HG03457 (cell line): ENCODE measurements at regions not wholly inside any gene's neighbourhood (a gene's known extent, or its start where the extent isn't known, plus 50 kb on each side); places are given as distances from the start of the nearest gene placed in this dataset.

ENCODE experiments used
- ATAC-seq: cut with Tn5 transposase; IDR thresholded peaks from one replicate; pipeline ENCODE4 v1.9.1; 2021; ENCODE audit warnings: moderate number of reproducible peaks; ENCODE audit not compliant: unreplicated experiment

GRCh38 chrX:6783912-6784311, 249.0 kb upstream of the VCX3A start:
- no peak for ATAC-seq

DNA sequence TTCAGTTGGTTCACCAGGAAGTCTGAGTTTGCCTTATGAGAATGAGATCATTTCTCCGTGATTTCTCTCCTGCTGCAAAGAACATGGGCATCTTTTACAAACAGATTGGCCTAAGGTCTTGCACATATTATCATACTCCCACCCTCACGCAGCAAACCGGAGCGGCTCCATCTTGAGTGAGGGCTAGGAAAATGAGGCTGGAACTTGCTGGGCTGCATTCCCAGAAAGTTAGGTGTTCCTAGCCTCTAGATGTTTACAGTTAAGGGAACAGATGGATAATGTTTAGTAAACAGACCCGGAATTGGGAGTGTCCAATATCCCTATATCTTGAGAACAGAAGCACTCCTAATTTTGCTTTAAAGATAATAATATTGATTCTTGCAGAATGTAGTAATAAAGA, 247.9 kb upstream of the VCX3A start:
- no peak for ATAC-seq

- no peak for ATAC-seq
Measured at GRCh38 chrX:6778544-6779503, 243.9 kb upstream of the VCX3A start.

DNA sequence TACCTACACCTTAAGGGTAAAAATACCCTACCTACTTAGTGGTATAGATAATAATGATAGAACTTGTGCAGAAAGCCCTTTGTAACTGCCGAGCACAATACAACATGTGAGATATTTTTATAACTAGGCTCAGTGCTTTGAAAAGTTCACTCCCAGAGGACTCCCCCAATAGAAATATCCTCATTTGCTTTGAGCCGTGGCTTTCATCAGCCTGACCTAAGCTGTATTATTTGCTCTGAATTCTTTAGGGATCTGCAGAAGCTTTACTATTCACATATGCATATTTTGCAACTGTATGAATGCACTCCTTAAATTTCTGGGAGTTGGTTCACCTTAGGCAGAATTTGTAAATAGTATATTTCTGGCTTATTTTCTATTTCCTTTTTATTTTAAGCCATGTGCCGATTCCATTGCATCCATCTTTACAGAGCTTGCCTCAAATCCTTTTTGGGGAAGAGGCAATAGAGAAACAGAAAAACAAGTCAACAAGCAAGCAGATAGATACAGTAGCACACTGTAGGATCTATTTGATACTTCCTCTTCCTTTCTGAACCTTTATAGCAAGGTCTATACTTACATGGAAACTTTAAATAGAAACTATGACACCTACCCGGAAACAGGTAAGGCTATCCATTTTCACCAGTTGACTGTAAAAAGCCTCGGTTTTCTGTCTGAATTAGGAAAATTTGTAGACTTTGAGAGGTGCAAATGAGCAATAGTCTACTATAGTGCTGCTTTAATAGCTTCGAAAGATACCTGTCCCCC, 242.5 kb upstream of the VCX3A start:
- ATAC-seq = no peak

DNA sequence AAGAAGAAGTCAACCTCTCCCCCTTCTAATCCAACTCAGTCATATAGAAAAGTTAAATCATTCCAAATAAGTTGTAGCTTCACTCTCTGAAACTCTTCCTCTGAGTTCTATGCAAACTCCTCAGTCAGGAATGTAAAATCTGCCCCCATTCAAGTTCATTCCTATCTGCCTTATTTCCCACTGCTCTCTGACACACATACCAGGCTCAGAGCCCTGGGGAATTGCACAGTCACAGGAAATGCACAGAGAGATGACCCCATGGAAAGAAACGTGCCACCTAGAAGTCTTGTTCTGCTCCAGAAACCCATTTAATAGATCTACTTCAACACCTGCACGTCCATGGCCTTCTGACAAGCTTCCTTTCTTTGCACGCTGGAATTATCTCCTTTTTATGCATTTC, 236.0 kb upstream of the VCX3A start:
- no peak for ATAC-seq

- ATAC-seq = no peak
Measured at GRCh38 chrX:6768881-6769280, 234.0 kb upstream of the VCX3A start.

GRCh38 chrX:6761251-6761650, 226.3 kb upstream of the VCX3A start:
- ATAC-seq = no peak

DNA sequence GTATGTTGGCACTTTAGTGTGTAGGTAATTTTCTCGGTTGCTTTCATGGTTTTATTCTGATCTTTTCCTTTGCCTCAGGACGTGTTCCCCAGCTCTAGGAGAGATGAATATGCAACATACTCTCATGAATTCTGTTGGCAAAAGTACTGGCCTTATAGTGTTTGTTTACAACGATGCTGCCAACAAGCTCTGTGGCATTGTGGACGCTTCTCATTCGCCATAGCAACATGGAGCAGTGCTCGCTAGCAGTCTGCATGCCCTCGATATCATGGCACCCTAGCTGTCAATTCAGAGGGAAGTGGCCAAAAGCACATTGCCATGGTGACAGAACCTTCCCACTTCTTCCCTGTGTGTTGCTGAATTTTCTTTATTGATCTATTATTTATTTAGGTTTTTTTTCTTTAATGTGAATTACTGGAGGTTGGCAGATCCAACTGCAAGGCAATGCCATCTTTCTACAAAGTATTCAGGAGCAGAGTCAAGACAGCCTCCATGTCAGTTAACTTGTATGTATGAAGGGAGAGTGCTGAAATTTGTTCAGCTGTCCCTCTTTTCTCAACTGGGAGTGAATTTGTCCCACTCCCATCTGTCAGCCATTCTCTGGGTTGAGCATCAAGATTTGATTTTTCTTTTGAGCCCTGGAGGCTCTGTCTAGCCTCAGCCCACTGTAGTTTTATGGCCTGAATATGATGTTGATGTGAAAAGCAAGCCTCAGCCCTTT, 224.9 kb upstream of the VCX3A start:
- no peak for ATAC-seq

DNA sequence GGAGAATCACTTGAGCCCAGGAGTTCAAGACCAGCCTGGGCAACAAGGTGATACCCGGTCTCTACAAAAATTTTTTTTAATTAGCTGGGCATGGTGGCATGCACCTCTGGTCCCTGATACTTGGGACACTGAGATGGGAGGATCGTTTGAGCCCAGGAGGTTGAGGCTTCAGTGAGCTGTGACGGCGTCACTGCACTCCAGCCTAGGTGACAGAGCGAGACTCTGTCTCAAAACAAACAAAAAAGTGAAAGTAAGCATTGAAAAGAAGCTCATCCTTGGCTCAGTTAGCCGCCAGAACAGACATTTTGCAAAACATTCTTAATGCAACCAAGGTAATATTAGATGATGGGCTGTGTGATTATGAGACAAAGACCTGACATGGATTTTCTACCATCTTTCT, 223.3 kb upstream of the VCX3A start:
- ATAC-seq = no peak

DNA sequence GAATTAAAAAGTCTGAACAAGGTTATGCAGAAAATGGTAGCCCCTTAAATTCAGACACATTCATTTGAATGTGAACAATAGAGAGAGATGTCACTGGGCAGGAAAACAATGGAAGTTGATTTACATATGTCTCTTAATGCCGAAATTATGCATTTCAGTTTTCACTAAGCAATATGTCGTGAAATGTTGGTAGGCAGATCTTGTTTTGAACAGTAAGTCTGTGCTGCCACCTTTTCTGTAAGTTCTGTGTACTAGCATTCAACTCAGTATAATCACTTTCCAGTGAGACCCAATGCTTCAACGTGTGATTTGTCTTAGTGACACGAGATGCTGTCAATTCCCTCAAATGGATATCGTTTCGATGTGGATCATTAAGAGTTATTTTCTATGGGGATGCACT, 222.7 kb upstream of the VCX3A start:
- no peak for ATAC-seq

- no peak for ATAC-seq
Measured at GRCh38 chrX:6748595-6748994, 213.7 kb upstream of the VCX3A start.

- ATAC-seq = peak; percentile 93
Measured at GRCh38 chrX:6738518-6739470, 203.9 kb upstream of the VCX3A start.

DNA sequence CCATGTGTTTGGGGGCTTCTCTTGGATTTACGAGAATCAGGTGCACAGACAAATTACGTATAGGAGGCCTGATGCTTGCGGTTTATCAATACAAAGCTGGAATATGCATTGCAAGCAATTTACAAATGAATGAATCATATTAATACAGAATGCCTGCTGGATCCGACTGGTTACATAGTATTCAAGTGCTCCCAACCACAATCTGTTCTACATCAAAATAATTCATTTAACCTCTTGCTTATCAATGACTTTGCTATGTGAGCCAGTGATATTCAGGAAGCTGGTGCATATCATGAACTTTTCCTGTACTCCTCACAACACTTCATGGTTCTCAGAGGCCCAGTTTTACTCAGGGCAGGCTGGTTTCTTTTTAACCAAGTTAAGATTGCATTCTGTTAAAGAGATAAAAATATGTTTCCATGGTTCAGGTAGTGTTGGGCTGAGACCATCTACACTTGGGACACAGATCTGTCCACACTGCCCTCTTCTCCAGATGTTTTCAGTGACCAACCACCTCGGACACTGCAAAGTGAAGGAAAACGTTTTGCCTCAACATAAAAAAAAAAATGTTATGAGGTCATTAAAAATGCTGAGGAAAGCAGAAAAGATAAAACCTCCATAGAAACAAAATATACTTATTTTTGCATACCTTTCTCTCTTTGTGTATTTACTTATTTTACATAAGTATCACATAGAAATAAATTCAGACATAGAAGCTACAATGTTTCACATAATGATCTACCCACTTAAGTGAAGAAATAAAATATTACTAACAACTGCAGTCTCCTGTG, 200.1 kb upstream of the VCX3A start:
- no peak for ATAC-seq

GRCh38 chrX:6732101-6732500, 197.2 kb upstream of the VCX3A start:
- no peak for ATAC-seq

DNA sequence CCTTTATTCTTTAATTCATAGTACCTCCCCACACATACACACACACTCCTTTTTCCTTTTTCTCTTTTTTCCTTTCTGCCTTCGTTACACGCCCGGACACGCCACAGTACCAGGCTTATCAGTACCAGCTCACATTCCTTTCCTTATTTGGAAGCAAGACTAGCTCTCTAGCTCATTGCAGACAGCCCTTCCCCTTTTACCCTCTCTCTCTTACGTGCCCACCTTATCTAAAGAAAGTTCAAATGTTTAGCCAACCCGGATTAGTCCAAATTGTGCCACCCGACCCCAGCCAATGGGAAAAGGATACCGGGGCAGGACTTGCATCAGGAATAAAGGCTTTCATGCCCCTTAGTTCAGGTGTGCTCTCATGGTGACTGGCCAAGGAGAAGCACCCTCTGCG, 194.7 kb upstream of the VCX3A start:
- ATAC-seq = no peak

GRCh38 chrX:6718766-6719165, 183.8 kb upstream of the VCX3A start:
- ATAC-seq = no peak

- ATAC-seq = no peak
Measured at GRCh38 chrX:6708676-6709380, 173.9 kb upstream of the VCX3A start.

DNA sequence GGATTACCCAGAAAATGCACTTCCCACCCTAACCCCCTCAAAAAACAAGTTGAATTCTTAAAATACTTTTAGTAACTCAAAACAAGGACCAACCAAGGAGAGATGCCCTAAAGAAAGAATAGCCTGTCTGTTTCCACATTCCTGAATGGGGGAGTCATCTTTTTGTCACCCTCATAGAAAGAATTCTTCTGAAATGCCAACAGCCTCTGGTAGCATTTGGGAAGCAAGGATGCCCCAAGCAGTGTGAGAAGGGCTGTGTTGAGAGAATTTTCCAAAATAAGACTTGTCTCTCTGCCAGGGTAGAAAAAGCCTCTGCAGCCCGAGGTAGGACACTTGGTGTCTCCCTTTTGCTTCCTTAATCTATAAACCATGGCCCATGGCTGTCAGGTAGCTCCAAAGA, 173.1 kb upstream of the VCX3A start:
- ATAC-seq = no peak

DNA sequence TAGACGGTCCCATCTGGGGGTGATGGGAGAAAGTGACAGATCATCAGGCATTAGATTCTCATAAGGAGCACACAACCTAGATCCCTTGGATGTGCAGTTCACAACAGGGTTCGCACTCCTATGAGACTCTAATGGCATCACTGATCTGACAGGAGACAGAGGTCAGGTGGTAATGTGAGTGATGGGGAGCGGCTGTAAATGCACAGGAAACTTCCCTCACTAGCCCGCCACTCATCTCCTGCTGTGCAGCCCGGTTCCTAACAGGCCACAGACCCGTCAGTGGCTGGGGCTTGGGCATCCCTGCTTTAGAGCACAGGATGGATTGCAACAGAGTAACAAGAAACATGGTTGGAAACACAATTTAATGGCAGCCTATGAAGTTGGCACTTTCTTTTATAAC, 172.6 kb upstream of the VCX3A start:
- ATAC-seq = no peak
